ENCODE measurements at regions not wholly inside any gene's neighbourhood (a gene's known extent, or its start where the extent isn't known, plus 50 kb on each side); places are given as distances from the start of the nearest gene placed in this dataset.

- TF ChIP-seq CTCF (IDR thresholded peaks at IDR 0.05) = no peak
- no peak for TF ChIP-seq POLR2A (IDR thresholded peaks at IDR 0.05)
These were observed 76.6 kb upstream of the KLF12 start for GRCh38 chr13:74210693-74211393.
